Trophoblast cell (in vitro differentiated cells and primary cell): ENCODE measurements at regions not wholly inside any gene's neighbourhood (a gene's known extent, or its start where the extent isn't known, plus 50 kb on each side); places are given as distances from the start of the nearest gene placed in this dataset.

ENCODE experiments used
- DNase-seq, 2 donors: peaks; one replicate each; pipeline ENCODE4 v3.0.0-alpha.2; 2016
- H2AFZ ChIP-seq: 2 replicates; pipeline ENCODE4 v1.6.1; 2013; ENCODE audit warnings: low read length, moderate library complexity, mild to moderate bottlenecking; ENCODE audit not compliant: insufficient read depth, poor library complexity
- H2AK5ac ChIP-seq: 2 replicates; pipeline ENCODE4 v1.6.1; 2013; ENCODE audit warnings: mild to moderate bottlenecking, low read length
- H2BK120ac ChIP-seq: 2 replicates; pipeline ENCODE4 v1.6.1; 2013; ENCODE audit warnings: low read length, mild to moderate bottlenecking, moderate library complexity; ENCODE audit not compliant: insufficient read depth, poor library complexity
- H2BK12ac ChIP-seq: 2 replicates; pipeline ENCODE4 v1.6.1; 2013; ENCODE audit warnings: mild to moderate bottlenecking, low read length, moderate library complexity
- H2BK5ac ChIP-seq: 2 replicates; pipeline ENCODE4 v1.6.1; 2013; ENCODE audit warnings: low read length, low read depth, moderate library complexity, mild to moderate bottlenecking; ENCODE audit not compliant: poor library complexity
- H3K14ac ChIP-seq: 2 replicates; pipeline ENCODE4 v1.6.1; 2013; ENCODE audit warnings: mild to moderate bottlenecking, low read length
- H3K18ac ChIP-seq: 2 replicates; pipeline ENCODE4 v1.6.1; 2013; ENCODE audit warnings: mild to moderate bottlenecking, low read length
- H3K23ac ChIP-seq: 2 replicates; pipeline ENCODE4 v1.6.1; 2013; ENCODE audit warnings: low read length
- H3K27ac ChIP-seq: 2 replicates; pipeline ENCODE4 v1.5.1; 2013; ENCODE audit warnings: low read depth, mild to moderate bottlenecking, inconsistent platforms, low read length, moderate library complexity
- H3K27me3 ChIP-seq: 2 replicates; pipeline ENCODE4 v1.6.1; 2013; ENCODE audit warnings: inconsistent platforms, mild to moderate bottlenecking, low read length, moderate library complexity; ENCODE audit not compliant: insufficient read depth
- H3K36me3 ChIP-seq, 2 experiments: 1 replicate in 1 of 2; 2 replicates in 1 of 2; pipeline ENCODE4 v1.6.1; 2013; ENCODE audit warnings: low read length in 2 of 2, mild to moderate bottlenecking in 2 of 2, moderate library complexity in 1 of 2; ENCODE audit not compliant: insufficient read depth in 2 of 2, control insufficient read depth in 1 of 2
- H3K4ac ChIP-seq: 2 replicates; pipeline ENCODE4 v1.6.1; 2013; ENCODE audit warnings: low read depth, mild to moderate bottlenecking, low read length, moderate library complexity
- H3K4me1 ChIP-seq, 2 experiments: 1 replicate in 1 of 2; 2 replicates in 1 of 2; pipeline ENCODE4 v1.6.1; 2013; ENCODE audit warnings: low read length in 2 of 2, mild to moderate bottlenecking in 2 of 2, moderate library complexity in 1 of 2; ENCODE audit not compliant: insufficient read depth in 2 of 2, control insufficient read depth in 1 of 2
- H3K4me2 ChIP-seq: 2 replicates; pipeline ENCODE4 v1.6.1; 2013; ENCODE audit warnings: inconsistent platforms, mild to moderate bottlenecking, low read length, moderate library complexity
- H3K4me3 ChIP-seq: 2 replicates; pipeline ENCODE4 v1.5.1; 2013; ENCODE audit warnings: mild to moderate bottlenecking, low read depth, low read length, inconsistent platforms
- H3K79me1 ChIP-seq: one replicate; pipeline ENCODE4 v1.6.1; 2013; ENCODE audit warnings: low read length
- H3K79me2 ChIP-seq: 2 replicates; pipeline ENCODE4 v1.6.1; 2013; ENCODE audit warnings: low read length, mild to moderate bottlenecking; ENCODE audit not compliant: control insufficient read depth, insufficient read depth, poor library complexity
- H3K9ac ChIP-seq: 2 replicates; pipeline ENCODE4 v1.6.1; 2013; ENCODE audit warnings: mild to moderate bottlenecking, low read length
- H3K9me3 ChIP-seq: 2 replicates; pipeline ENCODE4 v1.6.1; 2013; ENCODE audit warnings: low read depth, mild to moderate bottlenecking, control low read depth, inconsistent platforms, low read length; ENCODE audit not compliant: insufficient read depth
- H4K12ac ChIP-seq: 2 replicates; pipeline ENCODE4 v1.6.1; 2013; ENCODE audit warnings: low read depth, mild to moderate bottlenecking, low read length, moderate library complexity
- H4K8ac ChIP-seq: 2 replicates; pipeline ENCODE4 v1.6.1; 2013; ENCODE audit warnings: low read depth, mild to moderate bottlenecking, low read length, moderate library complexity
- H4K91ac ChIP-seq: one replicate; pipeline ENCODE4 v1.6.1; 2013; ENCODE audit warnings: low read depth, mild to moderate bottlenecking, low read length, moderate library complexity
- WGBS: extraction: QIAGEN DNeasy Blood & Tissue Kit; methylation state at CpG from one replicate; pipeline ENCODE4 v1.1.7; 2013; ENCODE audit warnings: missing lambda C conversion rate; ENCODE audit not compliant: insufficient read length, insufficient coverage; ENCODE audit errors: extremely low coverage; 5-methylcytosine and 5-hydroxymethylcytosine counted together

- Histone ChIP-seq H3K18ac (no peak overlapping the region), H2BK5ac (peak overlapping the region; percentile 0), H4K12ac (no peak overlapping the region), H3K4me3 (no peak overlapping the region), H3K79me1 (peaks cover 5% of the 10 kb centered on the region), H3K4ac (no peak overlapping the region), H2BK120ac (no peak overlapping the region), H3K4me1 (peaks cover 2 to 12% of the 10 kb centered on the region in 2 experiments), H3K4me2 (peak overlapping the region; percentile 30), H3K14ac (no peak overlapping the region), H2BK12ac (peak overlapping the region; percentile 14), H3K36me3 (no peaks in the 10 kb centered on the region), H4K8ac (no peak overlapping the region), H2AK5ac (no peak overlapping the region), H3K9ac (no peak overlapping the region), H2AFZ (no peak overlapping the region), H3K79me2 (no peaks in the 10 kb centered on the region), H3K23ac (no peak overlapping the region), H3K27me3 (no peaks in the 10 kb centered on the region), H3K27ac (peak overlapping the region; percentile 50), H4K91ac (no peak overlapping the region), H3K9me3 (no peaks in the 10 kb centered on the region)
- DNase-seq = no peak
- no CpG with 5 or more reads among the region's 5 CpGs for WGBS
Measured at GRCh38 chr22:26894766-26895485, 237.5 kb downstream of the MIAT start.

GRCh38 chr22:26897384-26897783, 240.0 kb downstream of the MIAT start:
- Histone ChIP-seq H3K27me3 (no peaks in the 10 kb centered on the region), H3K4ac (no peak overlapping the region), H3K4me3 (no peak overlapping the region), H3K18ac (no peak overlapping the region), H3K14ac (no peak overlapping the region), H3K36me3 (no peaks in the 10 kb centered on the region), H3K79me1 (peaks cover 5% of the 10 kb centered on the region), H4K8ac (no peak overlapping the region), H3K23ac (no peak overlapping the region), H3K27ac (no peak overlapping the region), H3K79me2 (no peaks in the 10 kb centered on the region), H4K91ac (no peak overlapping the region), H2AFZ (no peak overlapping the region), H2BK5ac (no peak overlapping the region), H2BK12ac (no peak overlapping the region), H3K9ac (no peak overlapping the region), H2BK120ac (no peak overlapping the region), H4K12ac (no peak overlapping the region), H3K4me2 (no peak overlapping the region), H3K4me1 (peaks cover 2 to 12% of the 10 kb centered on the region in 2 experiments), H2AK5ac (no peak overlapping the region), H3K9me3 (no peaks in the 10 kb centered on the region)
- no peak for DNase-seq
- no CpG with 5 or more reads among the region's 1 CpG for WGBS

- Histone ChIP-seq H3K79me1 (no peaks in the 10 kb centered on the region), H2AFZ (no peak overlapping the region), H2AK5ac (no peak overlapping the region), H4K8ac (no peak overlapping the region), H3K36me3 (no peaks in the 10 kb centered on the region), H4K12ac (no peak overlapping the region), H3K4me3 (no peak overlapping the region), H4K91ac (no peak overlapping the region), H2BK5ac (no peak overlapping the region), H3K4ac (no peak overlapping the region), H3K79me2 (no peaks in the 10 kb centered on the region), H3K18ac (no peak overlapping the region), H3K14ac (no peak overlapping the region), H3K27me3 (peaks cover 2% of the 10 kb centered on the region), H3K9ac (no peak overlapping the region), H3K9me3 (no peaks in the 10 kb centered on the region), H3K23ac (no peak overlapping the region), H2BK12ac (no peak overlapping the region), H3K27ac (no peak overlapping the region), H2BK120ac (no peak overlapping the region), H3K4me1 (peaks cover 0 to 7% of the 10 kb centered on the region in 2 experiments), H3K4me2 (no peak overlapping the region)
- WGBS = no CpG with 5 or more reads among the region's 8 CpGs
- no peak for DNase-seq
Measured at GRCh38 chr22:26898946-26899605, 241.7 kb downstream of the MIAT start.

GRCh38 chr22:26900787-26901186, 243.4 kb downstream of the MIAT start:
- Histone ChIP-seq H3K18ac (no peak overlapping the region), H3K79me2 (no peaks in the 10 kb centered on the region), H4K12ac (no peak overlapping the region), H3K9me3 (no peaks in the 10 kb centered on the region), H2BK12ac (no peak overlapping the region), H2BK5ac (no peak overlapping the region), H4K8ac (no peak overlapping the region), H3K23ac (no peak overlapping the region), H2AK5ac (no peak overlapping the region), H2AFZ (no peak overlapping the region), H2BK120ac (no peak overlapping the region), H3K27ac (no peak overlapping the region), H4K91ac (no peak overlapping the region), H3K4me1 (peaks cover 0 to 4% of the 10 kb centered on the region in 2 experiments), H3K79me1 (no peaks in the 10 kb centered on the region), H3K4ac (no peak overlapping the region), H3K9ac (no peak overlapping the region), H3K14ac (no peak overlapping the region), H3K4me2 (no peak overlapping the region), H3K27me3 (peaks cover 5% of the 10 kb centered on the region), H3K36me3 (no peaks in the 10 kb centered on the region), H3K4me3 (no peak overlapping the region)
- no CpG with 5 or more reads among the region's 5 CpGs for WGBS
- no peak for DNase-seq
